ENCODE measurements at regions not wholly inside any gene's neighbourhood (a gene's known extent, or its start where the extent isn't known, plus 50 kb on each side); places are given as distances from the start of the nearest gene placed in this dataset.

- H3K4me1 ChIP-seq (ENCODE audit: control insufficient read depth, insufficient read depth, low read length, poor library complexity, severe bottlenecking): no peaks in the 10 kb centered on the region
- no peak overlapping the region for H3K27ac ChIP-seq (ENCODE audit: low read depth, low read length, severe bottlenecking)
- no peaks in the 10 kb centered on the region for H3K36me3 ChIP-seq (ENCODE audit: control insufficient read depth, insufficient read depth, low read length)
- 90 to 92% methylated on average over 5 to 6 of the region's 7 CpGs for WGBS, 2 experiments (ENCODE audit: insufficient coverage in 2 of 2)
- H3K4me3 ChIP-seq (ENCODE audit: extremely low read depth, insufficient read depth, low read length, poor library complexity, severe bottlenecking): no peak overlapping the region
- no peaks in the 10 kb centered on the region for H3K9me3 ChIP-seq (ENCODE audit: control insufficient read depth, low read length)
Measured at GRCh38 chr15:58273104-58273503, 134.9 kb downstream of the AQP9 start.

- H3K36me3 ChIP-seq (ENCODE audit: control insufficient read depth, insufficient read depth, low read length): no peaks in the 10 kb centered on the region
- H3K27ac ChIP-seq (ENCODE audit: low read depth, low read length, severe bottlenecking): no peak overlapping the region
- 95 to 97% methylated on average over 3 of the region's 4 CpGs for WGBS, 2 experiments (ENCODE audit: insufficient coverage in 2 of 2)
- no peak overlapping the region for H3K4me3 ChIP-seq (ENCODE audit: extremely low read depth, insufficient read depth, low read length, poor library complexity, severe bottlenecking)
- H3K9me3 ChIP-seq (ENCODE audit: control insufficient read depth, low read length): no peaks in the 10 kb centered on the region
- H3K4me1 ChIP-seq (ENCODE audit: control insufficient read depth, insufficient read depth, low read length, poor library complexity, severe bottlenecking): peaks cover 7% of the 10 kb centered on the region
Measured at GRCh38 chr15:58274885-58275284, 136.7 kb downstream of the AQP9 start.

GRCh38 chr15:58275785-58276184, 137.6 kb downstream of the AQP9 start:
- H3K4me3 ChIP-seq (ENCODE audit: extremely low read depth, insufficient read depth, low read length, poor library complexity, severe bottlenecking): no peak overlapping the region
- H3K27ac ChIP-seq (ENCODE audit: low read depth, low read length, severe bottlenecking): no peak overlapping the region
- H3K9me3 ChIP-seq (ENCODE audit: control insufficient read depth, low read length): no peaks in the 10 kb centered on the region
- peaks cover 7% of the 10 kb centered on the region for H3K4me1 ChIP-seq (ENCODE audit: control insufficient read depth, insufficient read depth, low read length, poor library complexity, severe bottlenecking)
- no peaks in the 10 kb centered on the region for H3K36me3 ChIP-seq (ENCODE audit: control insufficient read depth, insufficient read depth, low read length)
- 100% methylated on average over 2 of the region's 3 CpGs; no CpG with 5 or more reads in 1 of the 2 experiments for WGBS, 2 experiments (ENCODE audit: insufficient coverage in 2 of 2)

GRCh38 chr15:58276924-58277323, 138.7 kb downstream of the AQP9 start:
- no peaks in the 10 kb centered on the region for H3K9me3 ChIP-seq (ENCODE audit: control insufficient read depth, low read length)
- no peak overlapping the region for H3K27ac ChIP-seq (ENCODE audit: low read depth, low read length, severe bottlenecking)
- H3K36me3 ChIP-seq (ENCODE audit: control insufficient read depth, insufficient read depth, low read length): no peaks in the 10 kb centered on the region
- H3K4me1 ChIP-seq (ENCODE audit: control insufficient read depth, insufficient read depth, low read length, poor library complexity, severe bottlenecking): peaks cover 7% of the 10 kb centered on the region
- H3K4me3 ChIP-seq (ENCODE audit: extremely low read depth, insufficient read depth, low read length, poor library complexity, severe bottlenecking): no peak overlapping the region

- Histone ChIP-seq H3K27ac (ENCODE audit: low read depth, low read length, severe bottlenecking) (no peak overlapping the region), H3K4me3 (ENCODE audit: extremely low read depth, insufficient read depth, low read length, poor library complexity, severe bottlenecking) (no peak overlapping the region), H3K4me1 (ENCODE audit: control insufficient read depth, insufficient read depth, low read length, poor library complexity, severe bottlenecking) (peaks cover 7% of the 10 kb centered on the region), H3K9me3 (ENCODE audit: control insufficient read depth, low read length) (no peaks in the 10 kb centered on the region), H3K36me3 (ENCODE audit: control insufficient read depth, insufficient read depth, low read length) (no peaks in the 10 kb centered on the region)
- WGBS, 2 experiments (ENCODE audit: insufficient coverage in 2 of 2): no CpG with 5 or more reads among the region's 1 CpG
Measured at GRCh38 chr15:58277333-58277732, 139.2 kb downstream of the AQP9 start.

- H3K36me3 ChIP-seq (ENCODE audit: control insufficient read depth, insufficient read depth, low read length): no peaks in the 10 kb centered on the region
- peaks cover 7% of the 10 kb centered on the region for H3K4me1 ChIP-seq (ENCODE audit: control insufficient read depth, insufficient read depth, low read length, poor library complexity, severe bottlenecking)
- H3K4me3 ChIP-seq (ENCODE audit: extremely low read depth, insufficient read depth, low read length, poor library complexity, severe bottlenecking): no peak overlapping the region
- no peak overlapping the region for H3K27ac ChIP-seq (ENCODE audit: low read depth, low read length, severe bottlenecking)
- 73 to 95% methylated on average over 3 of the region's 3 CpGs for WGBS, 2 experiments (ENCODE audit: insufficient coverage in 2 of 2)
- no peaks in the 10 kb centered on the region for H3K9me3 ChIP-seq (ENCODE audit: control insufficient read depth, low read length)
Measured at GRCh38 chr15:58279106-58279505, 140.9 kb downstream of the AQP9 start.

- 90% methylated on average over 1 of the region's 2 CpGs; no CpG with 5 or more reads in 1 of the 2 experiments for WGBS, 2 experiments (ENCODE audit: insufficient coverage in 2 of 2)
- no peaks in the 10 kb centered on the region for H3K36me3 ChIP-seq (ENCODE audit: control insufficient read depth, insufficient read depth, low read length)
- H3K27ac ChIP-seq (ENCODE audit: low read depth, low read length, severe bottlenecking): no peak overlapping the region
- H3K4me1 ChIP-seq (ENCODE audit: control insufficient read depth, insufficient read depth, low read length, poor library complexity, severe bottlenecking): peaks cover 7% of the 10 kb centered on the region
- H3K4me3 ChIP-seq (ENCODE audit: extremely low read depth, insufficient read depth, low read length, poor library complexity, severe bottlenecking): no peak overlapping the region
- H3K9me3 ChIP-seq (ENCODE audit: control insufficient read depth, low read length): no peaks in the 10 kb centered on the region
Measured at GRCh38 chr15:58279654-58280053, 141.5 kb downstream of the AQP9 start.

- Histone ChIP-seq H3K27ac (ENCODE audit: low read depth, low read length, severe bottlenecking) (no peak overlapping the region), H3K4me3 (ENCODE audit: extremely low read depth, insufficient read depth, low read length, poor library complexity, severe bottlenecking) (no peak overlapping the region), H3K4me1 (ENCODE audit: control insufficient read depth, insufficient read depth, low read length, poor library complexity, severe bottlenecking) (peaks cover 7% of the 10 kb centered on the region), H3K36me3 (ENCODE audit: control insufficient read depth, insufficient read depth, low read length) (no peaks in the 10 kb centered on the region), H3K9me3 (ENCODE audit: control insufficient read depth, low read length) (no peaks in the 10 kb centered on the region)
- WGBS, 2 experiments (ENCODE audit: insufficient coverage in 2 of 2): 49 to 82% methylated on average over 2 of the region's 3 CpGs
Measured at GRCh38 chr15:58282060-58282708, 144.0 kb downstream of the AQP9 start.

GRCh38 chr15:58283302-58283701, 145.1 kb downstream of the AQP9 start:
- H3K36me3 ChIP-seq (ENCODE audit: control insufficient read depth, insufficient read depth, low read length): no peaks in the 10 kb centered on the region
- WGBS, 2 experiments (ENCODE audit: insufficient coverage in 2 of 2): no CpG with 5 or more reads among the region's 3 CpGs

GRCh38 chr15:58284293-58284692, 146.1 kb downstream of the AQP9 start:
- H3K36me3 ChIP-seq (ENCODE audit: control insufficient read depth, insufficient read depth, low read length): no peaks in the 10 kb centered on the region
- H3K27ac ChIP-seq (ENCODE audit: low read depth, low read length, severe bottlenecking): no peak overlapping the region
- 94 to 96% methylated on average over 3 to 4 of the region's 5 CpGs for WGBS, 2 experiments (ENCODE audit: insufficient coverage in 2 of 2)
- no peak overlapping the region for H3K4me3 ChIP-seq (ENCODE audit: extremely low read depth, insufficient read depth, low read length, poor library complexity, severe bottlenecking)
- peaks cover under 1% of the 10 kb centered on the region for H3K4me1 ChIP-seq (ENCODE audit: control insufficient read depth, insufficient read depth, low read length, poor library complexity, severe bottlenecking)
- no peaks in the 10 kb centered on the region for H3K9me3 ChIP-seq (ENCODE audit: control insufficient read depth, low read length)

More at GRCh38 chr15:58283302-58283701, 145.1 kb downstream of the AQP9 start:
- peaks cover 7% of the 10 kb centered on the region for H3K4me1 ChIP-seq (ENCODE audit: control insufficient read depth, insufficient read depth, low read length, poor library complexity, severe bottlenecking)
- H3K27ac ChIP-seq (ENCODE audit: low read depth, low read length, severe bottlenecking): no peak overlapping the region
- no peaks in the 10 kb centered on the region for H3K9me3 ChIP-seq (ENCODE audit: control insufficient read depth, low read length)
- H3K4me3 ChIP-seq (ENCODE audit: extremely low read depth, insufficient read depth, low read length, poor library complexity, severe bottlenecking): no peak overlapping the region

GRCh38 chr15:58285212-58285920, 146.4 kb upstream of the LIPC start:
- 93 to 97% methylated on average over 5 of the region's 11 CpGs for WGBS, 2 experiments (ENCODE audit: insufficient coverage in 2 of 2)
- H3K36me3 ChIP-seq (ENCODE audit: control insufficient read depth, insufficient read depth, low read length): no peaks in the 10 kb centered on the region
- H3K9me3 ChIP-seq (ENCODE audit: control insufficient read depth, low read length): no peaks in the 10 kb centered on the region
- H3K27ac ChIP-seq (ENCODE audit: low read depth, low read length, severe bottlenecking): no peak overlapping the region
- no peak overlapping the region for H3K4me3 ChIP-seq (ENCODE audit: extremely low read depth, insufficient read depth, low read length, poor library complexity, severe bottlenecking)
- H3K4me1 ChIP-seq (ENCODE audit: control insufficient read depth, insufficient read depth, low read length, poor library complexity, severe bottlenecking): no peaks in the 10 kb centered on the region

Data from mesodermal cell (in vitro differentiated cells).